ENCODE measurements at regions not wholly inside any gene's neighbourhood (a gene's known extent, or its start where the extent isn't known, plus 50 kb on each side); places are given as distances from the start of the nearest gene placed in this dataset.

DNA sequence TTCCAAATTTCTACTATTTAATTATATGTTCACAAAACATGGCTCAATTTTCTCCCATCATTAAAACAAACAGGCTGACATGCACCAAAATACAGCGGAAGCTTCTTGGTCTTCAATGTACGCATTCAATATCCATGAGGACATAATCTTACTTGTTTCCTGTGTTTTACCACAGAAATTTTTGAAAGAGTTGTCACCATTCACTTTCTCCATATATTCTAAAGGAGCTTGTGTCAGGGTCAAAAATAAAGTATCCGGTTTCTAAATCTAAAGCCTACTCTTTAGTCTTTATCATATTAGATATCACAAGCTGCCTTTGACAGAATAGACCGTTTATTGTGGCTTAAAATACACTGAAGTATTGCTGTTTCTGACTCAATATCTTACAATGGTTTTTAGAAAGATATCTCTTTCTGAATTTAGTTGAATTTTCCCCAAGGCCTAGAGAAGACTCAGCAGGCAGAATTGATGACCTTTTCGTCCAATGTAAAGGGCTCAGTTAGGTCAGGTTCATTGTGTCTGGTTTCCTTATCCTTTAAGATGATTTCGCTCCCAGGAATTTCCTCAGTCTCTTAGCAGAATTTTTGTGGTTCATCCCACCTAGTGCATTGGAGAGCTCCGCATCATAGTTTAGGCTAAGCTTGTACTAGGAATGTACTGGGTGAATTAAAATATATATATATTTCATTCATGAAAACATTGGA lies 717.2 kb downstream of the NCAM2 start:
- WGBS, result 89% methylated on average over 7 of the region's 7 CpGs

DNA sequence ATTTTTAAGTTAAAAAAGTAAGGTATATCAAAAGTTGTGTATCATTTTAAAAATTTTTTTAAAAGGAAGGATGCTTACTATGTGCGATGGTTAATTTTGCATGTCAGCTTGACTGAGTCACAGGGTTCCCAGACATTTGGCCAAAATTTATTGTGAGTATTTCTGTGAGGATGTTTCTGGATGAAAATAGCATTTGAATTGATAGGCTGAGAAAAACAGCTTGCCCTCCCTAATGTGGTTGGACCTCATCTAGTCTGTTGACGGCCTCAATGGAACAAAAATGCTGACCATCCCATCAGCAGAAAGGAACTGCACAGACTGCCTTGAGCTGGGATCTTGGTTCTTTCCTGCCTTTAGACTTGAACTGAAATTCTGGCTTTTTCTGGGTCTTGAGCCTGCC lies 724.5 kb downstream of the NCAM2 start:
- Histone ChIP-seq H3K36me3 (no peaks in the 10 kb centered on the region), H3K9me3 (peaks cover 2% of the 10 kb centered on the region), H3K27me3 (no peaks in the 10 kb centered on the region), H3K4me3 (no peak overlapping the region), H3K27ac (no peak overlapping the region), H3K4me1 (no peaks in the 10 kb centered on the region)
- no peak for DNase-seq (ENCODE audit: low spot score in 2 of 2)
- WGBS, result 93% methylated on average over 2 of the region's 2 CpGs
- TF ChIP-seq EP300 (IDR thresholded peaks at IDR 0.05) (no peak), POLR2AphosphoS5 (IDR thresholded peaks at IDR 0.05) (no peak), POLR2A (IDR thresholded peaks at IDR 0.05) (no peak)
- TF ChIP-seq, protein P1, sequence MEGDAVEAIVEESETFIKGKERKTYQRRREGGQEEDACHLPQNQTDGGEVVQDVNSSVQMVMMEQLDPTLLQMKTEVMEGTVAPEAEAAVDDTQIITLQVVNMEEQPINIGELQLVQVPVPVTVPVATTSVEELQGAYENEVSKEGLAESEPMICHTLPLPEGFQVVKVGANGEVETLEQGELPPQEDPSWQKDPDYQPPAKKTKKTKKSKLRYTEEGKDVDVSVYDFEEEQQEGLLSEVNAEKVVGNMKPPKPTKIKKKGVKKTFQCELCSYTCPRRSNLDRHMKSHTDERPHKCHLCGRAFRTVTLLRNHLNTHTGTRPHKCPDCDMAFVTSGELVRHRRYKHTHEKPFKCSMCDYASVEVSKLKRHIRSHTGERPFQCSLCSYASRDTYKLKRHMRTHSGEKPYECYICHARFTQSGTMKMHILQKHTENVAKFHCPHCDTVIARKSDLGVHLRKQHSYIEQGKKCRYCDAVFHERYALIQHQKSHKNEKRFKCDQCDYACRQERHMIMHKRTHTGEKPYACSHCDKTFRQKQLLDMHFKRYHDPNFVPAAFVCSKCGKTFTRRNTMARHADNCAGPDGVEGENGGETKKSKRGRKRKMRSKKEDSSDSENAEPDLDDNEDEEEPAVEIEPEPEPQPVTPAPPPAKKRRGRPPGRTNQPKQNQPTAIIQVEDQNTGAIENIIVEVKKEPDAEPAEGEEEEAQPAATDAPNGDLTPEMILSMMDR (IDR thresholded peaks at IDR 0.05), result no peak

More for the DNA sequence above, 717.2 kb downstream of the NCAM2 start:
- Histone ChIP-seq H3K9me3 (no peaks in the 10 kb centered on the region), H3K27me3 (no peaks in the 10 kb centered on the region), H3K27ac (no peak overlapping the region), H3K4me3 (no peak overlapping the region), H3K4me1 (no peaks in the 10 kb centered on the region), H3K36me3 (no peaks in the 10 kb centered on the region)
- TF ChIP-seq EP300 (IDR thresholded peaks at IDR 0.05) (no peak), POLR2AphosphoS5 (IDR thresholded peaks at IDR 0.05) (no peak), POLR2A (IDR thresholded peaks at IDR 0.05) (no peak)
- TF ChIP-seq, protein P1 (IDR thresholded peaks at IDR 0.05), result no peak
- DNase-seq (ENCODE audit: low spot score in 2 of 2), result no peak

DNA sequence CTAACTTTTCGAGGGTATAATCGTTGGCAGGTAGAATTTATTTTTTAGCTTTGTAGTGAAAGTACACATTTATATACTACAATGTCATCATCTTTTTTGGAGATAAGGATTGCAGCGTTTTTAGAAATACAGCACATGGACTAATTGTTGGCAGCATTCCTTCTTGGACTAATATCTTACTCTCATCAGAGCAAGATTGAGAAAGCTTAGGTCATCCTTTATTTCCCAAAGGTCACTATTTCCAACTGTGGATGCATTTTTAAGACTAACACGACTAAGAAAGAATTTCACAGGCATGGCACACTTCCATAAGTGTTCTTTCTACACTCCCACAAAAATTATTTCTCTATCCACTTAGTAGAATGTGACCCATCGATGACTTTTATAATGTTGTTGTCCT lies 732.3 kb downstream of the NCAM2 start:
- TF ChIP-seq POLR2AphosphoS5 (IDR thresholded peaks at IDR 0.05) (no peak), POLR2A (IDR thresholded peaks at IDR 0.05) (no peak), EP300 (IDR thresholded peaks at IDR 0.05) (no peak)
- TF ChIP-seq, protein P1 (IDR thresholded peaks at IDR 0.05), result no peak
- H3K36me3 ChIP-seq, result no peaks in the 10 kb centered on the region
- no peak for DNase-seq (ENCODE audit: low spot score in 2 of 2)
- no peak overlapping the region for H3K4me3 ChIP-seq
- 76% methylated on average over 5 of the region's 5 CpGs for WGBS
- no peaks in the 10 kb centered on the region for H3K27me3 ChIP-seq
- peaks cover 2% of the 10 kb centered on the region for H3K9me3 ChIP-seq
- H3K4me1 ChIP-seq, result no peaks in the 10 kb centered on the region
- no peak overlapping the region for H3K27ac ChIP-seq

DNA sequence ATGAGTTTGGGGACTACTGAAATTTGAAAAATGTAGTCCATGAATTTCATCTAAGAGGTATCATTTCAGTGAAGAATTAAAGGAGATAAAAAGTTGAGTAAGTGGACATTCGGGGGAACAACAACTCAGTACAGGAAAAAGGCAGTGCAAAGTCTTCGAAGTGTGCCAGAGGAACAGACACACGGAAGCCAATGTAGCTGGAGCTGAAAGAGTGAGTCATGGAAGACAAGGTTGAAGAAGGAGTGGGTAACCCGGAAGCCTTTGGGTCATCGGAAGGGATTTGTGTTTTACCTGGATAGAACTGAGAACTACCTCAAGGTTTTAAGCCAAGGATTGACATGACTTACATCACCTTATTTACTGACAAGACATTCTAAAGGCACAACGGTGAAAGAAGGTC lies 733.4 kb downstream of the NCAM2 start:
- Histone ChIP-seq H3K27ac (no peak overlapping the region), H3K36me3 (no peaks in the 10 kb centered on the region), H3K4me3 (no peak overlapping the region), H3K4me1 (no peaks in the 10 kb centered on the region), H3K9me3 (peaks cover 2% of the 10 kb centered on the region), H3K27me3 (no peaks in the 10 kb centered on the region)
- 91% methylated on average over 6 of the region's 6 CpGs for WGBS
- no peak for TF ChIP-seq POLR2A (IDR thresholded peaks at IDR 0.05)
- TF ChIP-seq, protein P1 (IDR thresholded peaks at IDR 0.05), result no peak
- TF ChIP-seq POLR2AphosphoS5 (IDR thresholded peaks at IDR 0.05), result no peak
- TF ChIP-seq EP300 (IDR thresholded peaks at IDR 0.05), result no peak
- no peak for DNase-seq (ENCODE audit: low spot score in 2 of 2)

DNA sequence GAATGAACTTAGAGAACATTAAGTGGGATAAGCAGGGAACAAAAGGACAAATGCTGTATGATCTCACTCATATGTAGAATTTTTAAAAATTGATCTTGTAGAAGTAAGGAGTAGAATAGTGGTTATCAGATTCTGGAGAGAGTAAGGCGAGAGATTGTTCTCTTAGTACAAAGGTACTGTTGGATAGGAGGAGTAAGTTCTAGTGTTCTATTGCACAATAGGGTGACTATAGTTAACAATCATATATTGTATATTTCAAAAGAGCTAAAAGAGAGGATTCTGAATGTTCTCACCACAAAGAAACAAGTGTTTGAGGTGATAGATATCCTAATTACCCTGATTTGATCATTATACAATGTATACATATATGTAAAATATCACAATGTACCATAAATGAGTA lies 735.9 kb downstream of the NCAM2 start:
- TF ChIP-seq EP300 (IDR thresholded peaks at IDR 0.05), result no peak
- no peak for TF ChIP-seq POLR2AphosphoS5 (IDR thresholded peaks at IDR 0.05)
- TF ChIP-seq, protein P1 (IDR thresholded peaks at IDR 0.05), result no peak
- TF ChIP-seq POLR2A (IDR thresholded peaks at IDR 0.05), result no peak
- no peak for DNase-seq (ENCODE audit: low spot score in 2 of 2)
- Histone ChIP-seq H3K9me3 (no peaks in the 10 kb centered on the region), H3K27me3 (no peaks in the 10 kb centered on the region), H3K4me1 (no peaks in the 10 kb centered on the region), H3K27ac (no peak overlapping the region), H3K36me3 (no peaks in the 10 kb centered on the region), H3K4me3 (no peak overlapping the region)
- WGBS, result 84% methylated on average over 1 of the region's 1 CpG

All from suprapubic skin (tissue), 4 donors.